KOPT-K1 (cell line): ENCODE measurements at regions not wholly inside any gene's neighbourhood (a gene's known extent, or its start where the extent isn't known, plus 50 kb on each side); places are given as distances from the start of the nearest gene placed in this dataset.

Source experiments
- H3K27ac ChIP-seq: fragments of 200-600 bp; sonication (generic); 2 replicates; pipeline ENCODE4 v1.5.1; 2016; ENCODE audit warnings: antibody characterized with exemption, mild to moderate bottlenecking, low read depth, low read length; ENCODE audit not compliant: poor library complexity, severe bottlenecking
- H3K36me3 ChIP-seq: fragments of 200-600 bp; sonication (generic); 2 replicates; pipeline ENCODE4 v1.5.1; 2017; ENCODE audit warnings: antibody characterized with exemption, mild to moderate bottlenecking, low read length, moderate library complexity; ENCODE audit not compliant: insufficient read depth
- H3K9me3 ChIP-seq: fragments of 200-600 bp; sonication (generic); 2 replicates; pipeline ENCODE4 v1.5.1; 2017; ENCODE audit warnings: antibody characterized with exemption, low read length, mild to moderate bottlenecking; ENCODE audit not compliant: insufficient read depth, poor library complexity, severe bottlenecking

DNA sequence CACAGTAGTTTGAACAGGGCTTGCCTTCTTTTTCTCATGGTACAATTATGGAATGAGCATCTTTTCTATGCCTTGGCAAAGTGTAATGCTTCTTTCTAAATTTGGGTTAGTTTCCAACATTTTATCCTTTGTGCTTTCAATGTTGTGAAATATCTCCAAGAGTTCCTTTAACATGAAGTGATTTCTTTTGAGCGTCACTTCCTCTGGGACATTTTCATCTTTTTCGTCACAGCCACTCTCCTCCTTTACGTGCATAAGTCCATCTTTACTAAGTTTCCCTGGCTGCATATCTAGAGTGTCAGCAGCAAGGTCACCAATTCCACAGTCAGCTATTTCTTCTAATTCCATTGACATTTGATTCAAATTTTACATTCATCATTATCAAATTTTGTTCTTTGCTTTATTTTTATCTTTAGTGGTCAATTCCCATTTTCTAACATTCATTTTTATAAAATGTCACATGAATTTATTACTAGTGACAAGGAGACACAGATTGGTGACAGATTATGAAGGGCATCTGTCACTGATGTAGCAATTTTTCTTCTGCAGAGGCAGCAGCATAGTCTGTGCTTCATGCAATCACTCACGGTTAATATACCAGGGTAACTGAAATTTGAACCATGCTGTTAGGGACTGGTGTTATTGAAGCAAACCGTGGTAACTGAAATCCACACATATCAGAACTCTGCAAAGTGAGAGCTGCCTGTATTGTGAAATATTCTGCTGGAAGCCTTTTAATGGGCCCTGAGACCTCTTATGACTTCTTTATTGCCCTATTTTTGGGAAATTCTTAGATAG lies 126.5 kb upstream of the THBS1 start:
- Histone ChIP-seq H3K36me3 (no peaks in the 10 kb centered on the region), H3K27ac (no peak overlapping the region), H3K9me3 (no peaks in the 10 kb centered on the region)

DNA sequence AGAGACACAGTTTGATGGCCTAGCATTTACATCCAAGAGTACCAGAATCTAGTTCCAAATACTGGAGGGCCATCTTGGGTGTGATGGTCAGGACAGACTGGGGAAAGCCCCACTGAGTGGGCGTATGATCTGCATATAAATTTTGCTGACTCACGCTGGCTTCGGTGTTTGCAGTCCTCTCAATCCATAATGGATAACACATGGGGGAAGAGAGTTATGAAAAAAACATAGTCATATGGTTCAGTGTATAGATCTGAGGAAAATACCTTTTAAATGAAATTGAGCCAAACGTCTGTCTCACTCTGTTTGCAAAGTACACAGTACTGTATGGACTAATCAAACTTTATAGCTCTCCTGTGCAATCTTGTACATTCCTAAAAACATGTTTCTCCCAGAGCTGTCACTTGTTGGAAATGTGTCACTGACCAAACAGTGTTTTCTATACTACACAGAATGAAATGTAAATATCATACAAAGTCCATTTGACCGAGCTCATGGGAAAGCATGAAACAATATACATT lies 125.3 kb upstream of the THBS1 start:
- H3K36me3 ChIP-seq = no peaks in the 10 kb centered on the region
- H3K9me3 ChIP-seq = no peaks in the 10 kb centered on the region
- no peak overlapping the region for H3K27ac ChIP-seq

DNA sequence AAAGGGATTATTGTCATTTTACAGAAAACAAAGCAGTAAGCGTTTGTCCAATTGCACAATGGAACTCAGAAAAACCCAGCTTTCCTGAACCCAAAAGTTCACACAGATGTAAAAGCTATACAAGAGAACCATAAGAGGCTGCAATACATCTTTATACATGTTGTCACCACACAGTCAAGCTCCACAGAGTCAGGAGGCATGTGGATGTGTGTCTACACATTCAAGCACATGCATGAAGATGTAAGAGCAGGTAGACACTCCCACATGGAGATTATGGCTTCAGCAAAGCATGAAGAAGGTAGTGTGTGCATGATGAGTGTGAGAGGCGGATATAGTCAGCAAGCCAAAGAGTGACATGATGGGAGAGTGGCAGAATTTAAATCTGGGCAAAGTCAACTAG lies 124.7 kb upstream of the THBS1 start:
- no peaks in the 10 kb centered on the region for H3K36me3 ChIP-seq
- H3K27ac ChIP-seq = no peak overlapping the region
- H3K9me3 ChIP-seq = no peaks in the 10 kb centered on the region

DNA sequence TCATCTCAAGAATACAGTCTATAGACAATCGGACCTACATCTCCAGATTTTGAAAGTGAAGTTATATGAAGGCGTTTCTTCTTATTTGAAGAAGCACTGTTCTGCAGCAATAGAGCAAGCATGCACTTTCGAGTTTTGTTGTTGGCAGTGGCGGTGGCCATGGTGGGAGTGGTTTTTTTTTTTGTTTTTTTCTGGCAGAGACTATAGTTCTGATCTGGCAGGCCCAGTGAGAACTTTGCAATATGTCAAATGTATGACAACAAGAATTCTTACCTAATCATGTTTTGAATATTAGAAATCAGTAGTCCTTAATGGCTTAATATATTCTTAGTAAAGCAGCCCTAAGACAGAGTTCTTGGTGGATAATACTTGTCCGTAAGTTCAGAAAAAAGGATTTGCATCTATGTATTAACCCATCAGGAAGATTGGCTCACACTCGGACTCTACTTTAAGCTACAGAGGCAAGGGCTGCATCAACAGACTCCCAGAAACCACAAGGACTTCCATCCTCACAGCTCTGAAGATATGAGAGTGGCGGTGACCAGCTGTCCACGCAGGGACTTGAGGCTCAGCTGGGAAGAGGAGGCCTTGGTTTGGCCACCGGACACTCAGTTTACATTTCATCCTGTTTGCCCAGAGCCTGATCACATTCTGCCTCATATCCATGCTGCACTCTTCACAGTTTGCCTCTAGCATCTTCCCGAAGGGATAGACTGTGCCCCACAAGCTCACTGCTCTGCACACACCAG lies 124.1 kb upstream of the THBS1 start:
- no peak overlapping the region for H3K27ac ChIP-seq
- H3K36me3 ChIP-seq = no peaks in the 10 kb centered on the region
- H3K9me3 ChIP-seq = no peaks in the 10 kb centered on the region

DNA sequence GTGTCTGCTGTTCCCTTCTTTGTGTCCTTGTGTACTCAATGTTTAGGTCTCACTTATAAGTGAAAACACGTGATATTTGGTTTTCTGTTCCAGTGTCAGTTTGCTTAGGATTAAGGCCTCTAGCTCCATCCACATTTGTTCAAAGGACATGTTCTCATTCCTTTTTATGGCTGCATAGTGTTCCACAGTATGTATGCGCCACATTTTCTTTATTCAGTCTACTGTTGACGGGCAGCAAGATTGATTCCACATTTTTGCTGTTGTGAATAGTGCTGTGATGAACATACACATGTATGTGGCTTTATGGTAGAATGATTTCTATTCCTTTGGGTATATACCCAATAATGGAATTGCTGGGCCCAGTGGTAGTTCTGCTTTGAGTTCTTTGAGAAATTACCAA lies 122.7 kb upstream of the THBS1 start:
- Histone ChIP-seq H3K36me3 (no peaks in the 10 kb centered on the region), H3K9me3 (no peaks in the 10 kb centered on the region), H3K27ac (no peak overlapping the region)

DNA sequence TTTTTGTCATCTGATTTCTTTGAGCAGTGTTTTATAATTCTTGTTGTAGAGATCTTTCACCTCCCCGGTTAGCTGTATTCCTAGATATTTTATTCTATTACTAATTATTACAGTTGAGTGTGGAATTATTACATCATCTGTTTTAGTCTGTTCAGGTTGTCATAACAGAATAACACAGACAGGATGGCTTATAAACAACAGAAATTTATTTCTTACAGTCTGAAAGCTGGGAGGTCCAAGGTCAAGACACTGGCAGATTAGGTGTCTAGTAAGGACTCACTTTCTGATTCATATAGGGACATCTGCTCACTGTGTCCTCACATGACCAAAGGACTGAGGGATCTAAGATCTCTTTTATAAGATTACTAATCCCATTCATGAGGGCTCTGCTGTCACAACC lies 121.3 kb upstream of the THBS1 start:
- Histone ChIP-seq H3K36me3 (no peaks in the 10 kb centered on the region), H3K9me3 (no peaks in the 10 kb centered on the region), H3K27ac (no peak overlapping the region)

DNA sequence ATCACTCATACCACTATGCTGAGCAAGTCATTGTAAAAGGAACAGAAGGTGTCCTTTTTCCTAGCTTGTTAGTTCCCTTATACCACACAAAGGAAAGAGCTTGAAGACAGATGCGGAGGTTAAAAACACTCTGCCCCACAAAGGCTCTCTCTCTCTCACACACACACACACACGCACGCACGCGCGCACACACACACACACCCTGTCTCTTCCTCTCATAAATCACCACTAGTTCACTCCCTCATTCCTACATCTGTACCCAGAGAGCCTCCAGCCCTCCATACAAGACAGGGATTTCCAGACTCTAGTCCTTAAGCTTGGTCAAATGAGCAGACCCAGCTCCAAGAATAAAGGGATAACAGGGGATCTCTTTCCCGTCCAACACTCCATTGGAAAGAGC lies 120.1 kb upstream of the THBS1 start:
- no peaks in the 10 kb centered on the region for H3K9me3 ChIP-seq
- H3K36me3 ChIP-seq = no peaks in the 10 kb centered on the region
- H3K27ac ChIP-seq = no peak overlapping the region

DNA sequence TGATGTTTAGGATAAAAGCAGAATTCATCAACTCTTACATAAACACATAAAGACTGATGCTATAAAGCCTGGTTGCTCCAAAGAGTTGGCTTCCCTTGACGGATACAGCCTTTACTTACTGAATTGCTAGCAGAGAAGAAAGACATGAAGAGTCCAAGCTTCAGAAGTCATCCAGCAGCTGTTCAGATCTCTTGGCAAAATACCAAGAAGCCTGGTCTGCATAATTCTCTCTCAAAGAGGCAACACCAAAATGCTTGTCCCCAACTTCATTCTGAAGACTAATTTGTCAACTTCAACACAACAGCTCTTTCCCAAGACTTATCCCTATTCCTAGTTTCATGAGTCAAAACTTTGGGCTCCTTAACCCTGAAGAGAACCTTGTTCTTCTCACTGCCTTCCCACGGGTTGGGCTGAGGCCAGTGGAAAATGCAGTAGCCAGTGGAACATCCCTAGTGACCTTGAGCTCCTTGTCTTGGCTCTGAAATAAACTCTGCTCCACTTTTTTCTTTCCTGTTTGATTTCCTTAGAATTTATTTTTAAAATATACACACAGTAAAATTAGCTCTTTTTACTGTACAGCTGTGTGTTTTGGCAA lies 119.2 kb upstream of the THBS1 start:
- H3K9me3 ChIP-seq = no peaks in the 10 kb centered on the region
- H3K36me3 ChIP-seq = no peaks in the 10 kb centered on the region
- no peak overlapping the region for H3K27ac ChIP-seq

DNA sequence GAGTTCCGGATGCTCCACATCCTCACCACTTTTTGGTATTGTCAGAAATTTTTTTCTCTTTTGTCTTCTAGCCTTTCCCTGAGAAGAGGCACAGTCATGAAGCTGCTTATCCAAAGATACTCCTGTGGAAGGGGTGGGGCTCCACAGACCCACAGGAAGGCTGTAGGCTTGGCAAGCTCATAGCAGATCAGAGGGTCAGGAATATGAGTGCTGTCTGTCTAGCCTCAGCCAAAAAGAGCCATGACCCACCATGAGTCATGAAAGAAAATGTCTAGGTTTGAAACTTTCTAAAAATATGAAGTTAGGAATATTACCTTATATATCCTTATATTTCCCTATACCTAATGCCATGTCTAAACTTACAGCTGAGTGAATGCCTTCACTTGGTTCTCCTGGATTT lies 118.2 kb upstream of the THBS1 start:
- no peaks in the 10 kb centered on the region for H3K9me3 ChIP-seq
- H3K27ac ChIP-seq = no peak overlapping the region
- no peaks in the 10 kb centered on the region for H3K36me3 ChIP-seq

DNA sequence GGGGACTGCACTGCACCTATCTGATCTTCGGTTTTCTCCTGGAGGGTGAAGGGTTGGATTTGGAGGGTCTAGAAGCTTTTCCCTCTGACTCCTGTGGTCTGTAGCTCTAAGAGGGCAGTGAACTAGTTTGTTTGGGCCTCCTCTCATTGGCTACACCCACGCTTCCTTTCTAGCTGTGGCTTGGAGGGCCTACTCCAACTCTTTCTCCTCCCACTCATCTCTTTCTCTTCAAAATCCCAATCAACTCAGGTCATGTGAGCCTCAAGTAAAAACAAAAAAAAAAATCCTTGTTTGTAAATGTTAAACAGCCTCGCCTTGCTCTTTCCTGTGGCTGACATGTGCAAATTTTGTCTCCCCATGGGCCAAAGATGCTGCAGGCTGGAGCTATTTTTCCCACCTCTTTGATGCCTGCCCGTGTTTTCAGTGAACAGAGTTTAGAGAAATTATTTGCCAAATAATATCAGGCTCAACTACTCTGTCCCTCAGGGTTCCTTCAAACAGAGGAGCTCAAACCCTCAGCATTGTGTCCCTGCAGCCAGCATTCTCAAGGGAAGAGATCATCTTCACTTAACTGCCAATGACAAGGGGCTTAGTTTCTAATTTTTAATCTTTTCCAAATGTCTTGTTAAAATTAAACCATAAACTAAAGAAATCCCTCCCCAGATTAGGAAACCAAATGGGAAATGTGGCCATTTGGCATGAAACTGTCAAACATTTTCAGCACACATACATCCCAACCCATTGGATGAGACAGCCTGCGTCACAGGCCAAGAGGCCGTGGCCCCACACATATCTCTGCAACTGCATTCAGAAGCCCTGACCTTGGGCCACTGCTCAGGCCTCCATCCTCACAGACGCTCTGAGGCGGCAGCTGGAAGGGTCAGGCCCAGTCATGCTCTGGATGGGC lies 114.8 kb upstream of the THBS1 start:
- Histone ChIP-seq H3K9me3 (no peaks in the 10 kb centered on the region), H3K27ac (no peak overlapping the region)

DNA sequence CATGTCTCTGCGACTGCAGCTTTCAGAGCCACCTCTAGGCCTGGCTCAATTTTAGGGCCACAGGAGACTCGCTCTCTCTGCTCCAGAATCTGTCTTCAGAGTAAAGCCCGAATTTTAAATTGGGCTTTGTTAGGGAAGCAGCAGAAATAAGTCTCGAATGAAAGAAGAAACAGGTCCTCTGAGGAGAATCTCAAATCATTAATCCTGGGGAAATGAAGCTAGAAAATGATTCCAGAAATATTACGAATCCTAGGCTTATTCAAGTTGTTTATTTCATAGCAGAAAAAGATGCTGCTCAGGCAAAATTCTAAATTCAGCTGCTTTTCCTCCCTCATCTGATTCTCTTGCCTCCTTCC lies 114.2 kb upstream of the THBS1 start:
- Histone ChIP-seq H3K36me3 (no peaks in the 10 kb centered on the region), H3K27ac (no peak overlapping the region)

More for the DNA sequence above, 114.8 kb upstream of the THBS1 start:
- no peaks in the 10 kb centered on the region for H3K36me3 ChIP-seq

DNA sequence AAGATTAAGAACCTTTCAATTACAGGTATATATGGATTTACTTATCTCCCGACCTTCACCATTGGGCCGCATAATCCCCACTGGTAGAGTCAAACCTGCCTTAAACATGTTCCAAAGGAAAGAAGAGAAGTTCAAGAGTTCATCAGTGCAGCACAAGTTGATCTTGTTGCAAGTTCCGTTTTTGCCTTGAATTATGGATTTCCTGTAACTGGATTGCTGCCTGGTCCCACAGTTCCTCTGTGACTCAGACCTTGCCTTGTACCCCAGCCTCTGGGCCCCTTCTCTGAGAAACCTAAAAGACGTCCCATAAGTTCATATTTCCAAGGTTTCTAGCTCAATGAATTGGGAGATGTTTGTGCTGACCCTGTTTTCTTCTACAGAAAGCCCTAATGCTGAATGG lies 112.5 kb upstream of the THBS1 start:
- H3K36me3 ChIP-seq = no peaks in the 10 kb centered on the region
- no peak overlapping the region for H3K27ac ChIP-seq

More for the DNA sequence above, 114.2 kb upstream of the THBS1 start:
- no peaks in the 10 kb centered on the region for H3K9me3 ChIP-seq

DNA sequence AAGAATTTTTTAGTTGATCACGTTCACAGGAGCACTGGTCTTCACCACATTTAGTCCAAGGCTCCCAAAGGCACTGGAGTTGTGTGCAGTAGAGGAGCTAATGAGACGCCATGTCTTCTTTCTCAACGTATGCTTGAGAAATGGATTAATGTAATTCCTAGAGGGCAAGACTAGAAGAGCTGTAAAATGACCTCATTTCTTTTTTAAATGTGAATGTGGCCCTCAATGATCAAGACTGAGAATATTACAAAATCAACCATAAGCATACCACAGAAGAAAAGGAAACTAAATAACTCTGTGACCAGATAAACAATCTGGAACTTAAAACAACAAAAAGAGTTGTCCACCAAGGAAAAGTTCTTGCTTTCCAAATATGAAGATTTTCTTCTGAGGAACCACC lies 112.1 kb upstream of the THBS1 start:
- no peaks in the 10 kb centered on the region for H3K36me3 ChIP-seq
- H3K9me3 ChIP-seq = no peaks in the 10 kb centered on the region
- H3K27ac ChIP-seq = no peak overlapping the region

More for the DNA sequence above, 112.5 kb upstream of the THBS1 start:
- no peaks in the 10 kb centered on the region for H3K9me3 ChIP-seq

DNA sequence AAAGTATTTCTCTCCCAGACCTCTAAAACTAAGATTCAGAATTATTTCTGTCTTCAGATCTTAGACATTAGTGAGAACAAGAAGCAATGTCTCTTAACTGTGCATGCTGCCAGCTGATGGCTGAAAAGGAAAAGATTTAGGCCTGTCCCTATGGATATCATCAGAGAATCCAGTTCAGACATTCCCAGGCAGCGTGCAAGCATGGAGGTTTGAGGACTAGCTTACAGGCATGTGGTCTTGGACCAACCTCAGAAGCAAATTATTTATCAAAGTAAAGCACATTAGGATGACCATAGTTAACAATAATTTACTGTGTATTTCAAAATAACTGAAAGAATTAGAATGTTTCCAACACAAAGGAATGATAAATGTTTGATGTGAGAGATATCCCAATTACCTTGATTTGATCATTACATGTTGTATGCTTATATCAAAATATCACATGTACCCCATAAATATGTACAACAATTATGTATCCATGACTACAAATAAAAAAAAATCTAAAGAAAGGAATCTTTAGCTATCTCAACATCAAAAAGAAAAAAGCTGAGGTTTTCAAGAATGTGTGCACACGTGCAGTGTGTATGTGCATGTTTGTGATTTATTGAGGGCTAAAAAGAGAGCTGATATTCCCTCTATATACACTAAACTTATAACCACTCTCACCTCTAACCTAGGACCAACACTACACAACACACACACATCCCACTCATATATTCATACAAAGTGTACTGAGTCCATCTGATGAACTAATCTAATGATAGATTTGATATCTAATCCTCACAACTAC lies 108.9 kb upstream of the THBS1 start:
- H3K27ac ChIP-seq = no peak overlapping the region
- H3K36me3 ChIP-seq = no peaks in the 10 kb centered on the region

More for the DNA sequence above, 108.9 kb upstream of the THBS1 start:
- H3K9me3 ChIP-seq = no peaks in the 10 kb centered on the region
